ENCODE measurements at regions not wholly inside any gene's neighbourhood (a gene's known extent, or its start where the extent isn't known, plus 50 kb on each side); places are given as distances from the start of the nearest gene placed in this dataset.
"Not testable (repeated sequence)": the region's sequence is repeated elsewhere in the genome, so short reads cannot be mapped to it uniquely, and the experiment has no call there.

DNA sequence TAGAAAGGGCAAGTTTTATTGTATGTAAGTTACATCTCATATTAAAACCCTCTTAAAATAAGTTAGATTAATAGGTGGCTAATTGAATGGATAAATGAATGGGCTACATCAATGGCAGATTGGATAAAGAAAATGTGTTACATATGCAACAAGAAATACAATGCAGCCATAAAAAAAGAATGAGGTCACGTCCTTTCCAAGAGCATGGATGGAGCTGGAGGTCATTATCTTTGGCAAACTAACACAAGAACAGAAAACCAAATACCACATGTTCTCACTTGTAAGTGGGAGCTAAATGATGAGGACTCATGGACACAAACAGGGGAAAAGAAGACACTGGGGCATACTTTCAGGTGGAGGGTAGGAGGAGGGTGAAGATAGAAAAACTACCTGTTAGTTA, 182.2 kb upstream of the GNAI1 start:
- no peak for FAIRE-seq

DNA sequence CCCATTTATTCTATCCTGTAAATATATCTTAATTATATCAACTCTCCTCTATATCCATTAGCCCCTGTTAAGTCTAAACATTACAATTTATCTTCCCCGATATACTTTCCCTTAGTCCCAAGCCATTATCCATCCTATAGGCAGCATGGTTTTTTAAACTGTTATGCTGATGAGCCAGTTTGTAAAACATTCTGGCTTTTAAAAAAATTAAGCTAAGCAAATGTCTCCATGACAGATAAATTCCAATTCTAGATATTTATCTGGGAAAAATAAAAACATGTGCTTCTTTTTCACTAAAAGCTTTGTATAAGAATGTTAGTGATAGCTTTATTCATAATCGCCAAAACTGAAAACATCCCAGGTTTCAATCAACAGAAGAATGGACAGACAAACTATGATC, 183.2 kb upstream of the GNAI1 start:
- FAIRE-seq, result no peak

DNA sequence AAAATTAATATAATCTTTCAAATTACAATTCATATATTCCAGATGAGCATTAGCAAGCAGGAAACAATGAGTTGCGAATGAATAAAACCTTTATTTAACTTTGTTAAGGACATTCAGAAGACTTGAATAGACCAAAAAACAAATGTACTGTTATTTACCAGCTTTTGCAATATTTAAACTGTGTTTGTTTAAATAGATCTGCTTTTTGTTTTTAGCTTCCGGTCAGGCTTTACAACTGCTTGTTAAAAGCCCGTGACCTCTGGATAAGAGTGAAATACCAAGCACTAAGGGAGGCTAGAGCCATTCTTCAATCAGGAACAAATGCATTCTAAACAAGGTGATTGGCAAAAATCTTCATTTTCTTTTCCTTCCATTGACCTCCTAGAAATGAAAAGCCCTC, 184.9 kb upstream of the GNAI1 start:
- no peak for FAIRE-seq

DNA sequence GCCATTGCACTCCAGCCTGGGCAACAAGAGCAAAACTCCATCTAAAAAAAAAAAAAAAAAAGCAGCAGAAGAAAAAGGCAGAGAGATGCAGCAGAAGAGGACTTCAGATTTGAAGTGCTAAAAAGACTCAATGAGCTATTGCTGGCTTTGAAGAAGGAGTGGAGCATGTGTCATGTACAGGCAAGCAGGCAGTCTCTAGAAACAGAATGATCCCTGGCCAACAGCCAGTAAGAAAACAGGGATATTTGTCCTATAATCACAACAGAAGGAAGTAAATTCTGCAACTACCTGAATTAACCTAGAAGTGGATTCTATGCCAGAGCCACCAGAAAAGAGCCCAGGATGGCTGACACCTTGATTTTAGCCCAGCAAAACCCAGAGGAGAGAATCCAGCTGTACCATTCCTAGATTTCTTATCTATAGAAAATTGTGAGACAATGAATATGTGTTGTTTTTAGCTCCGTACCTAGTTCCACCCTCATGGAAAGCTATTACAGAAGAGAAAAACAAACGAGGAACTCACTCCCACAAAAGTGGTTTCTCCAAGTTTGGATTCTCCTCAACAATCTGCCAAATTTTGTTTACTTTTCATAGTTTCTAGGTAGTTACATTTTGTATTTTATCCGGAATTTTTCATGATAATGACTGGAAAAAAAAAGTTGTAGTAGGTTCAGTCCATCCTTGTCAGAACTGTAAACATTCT, 198.2 kb upstream of the GNAI1 start:
- no peak for FAIRE-seq

DNA sequence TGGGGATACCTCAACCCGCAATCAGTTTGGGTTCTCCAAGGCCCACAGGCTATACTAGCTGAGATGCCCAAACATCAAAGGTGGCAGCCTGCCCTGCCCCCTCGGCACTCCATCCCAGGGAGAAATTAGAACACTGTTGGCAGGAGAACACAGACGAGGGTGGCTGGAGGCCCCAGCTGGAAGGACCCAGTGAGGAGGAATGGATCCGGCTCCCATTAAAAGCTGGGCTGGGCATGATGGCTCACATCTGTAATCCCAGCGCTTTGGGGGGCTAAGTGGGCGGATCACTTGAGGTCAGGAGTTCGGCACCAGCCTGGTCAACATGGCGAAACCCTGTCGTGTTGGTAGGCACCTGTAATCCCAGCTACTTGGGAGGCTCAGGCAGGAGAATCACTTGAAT, 199.9 kb upstream of the GNAI1 start:
- FAIRE-seq, result no peak

DNA sequence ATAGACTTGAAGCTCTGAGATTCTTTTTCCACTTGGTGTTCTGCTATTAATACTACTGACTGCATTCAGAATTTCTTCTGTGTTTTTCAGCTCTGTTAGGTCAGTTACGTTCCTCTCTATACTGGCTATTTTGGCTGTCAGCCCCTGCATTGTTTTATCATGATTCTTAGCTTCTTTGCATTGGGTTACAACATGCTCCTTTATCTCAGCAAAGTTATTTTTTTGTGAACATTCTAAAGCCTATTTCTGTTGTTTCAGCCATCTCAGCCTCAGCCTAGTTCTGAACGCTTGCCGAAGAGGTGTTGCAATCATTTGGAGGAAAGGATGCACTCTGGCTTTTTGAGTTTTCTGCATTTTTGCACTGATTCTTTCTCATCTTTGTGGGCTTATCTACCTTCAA, 201.5 kb upstream of the GNAI1 start:
- no peak for FAIRE-seq

DNA sequence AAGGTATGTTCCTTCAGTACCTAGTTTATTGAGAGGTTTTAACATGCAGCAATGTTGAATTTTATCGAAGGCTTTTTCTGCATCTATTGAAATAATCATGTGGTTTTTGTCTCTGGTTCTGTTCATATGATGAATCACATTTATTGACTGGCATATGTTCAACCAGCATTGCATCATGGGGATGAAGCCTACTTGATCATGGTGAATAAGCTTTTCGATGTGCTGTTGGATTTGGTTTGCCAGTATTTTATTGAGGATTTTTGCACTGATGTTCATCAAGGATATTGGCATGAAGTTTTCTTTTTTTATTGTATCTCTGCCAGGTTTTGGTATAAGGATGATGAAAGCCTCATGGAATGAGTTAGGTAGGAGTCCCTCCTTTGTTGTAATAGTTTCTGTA, 204.0 kb upstream of the GNAI1 start:
- FAIRE-seq, result no peak

DNA sequence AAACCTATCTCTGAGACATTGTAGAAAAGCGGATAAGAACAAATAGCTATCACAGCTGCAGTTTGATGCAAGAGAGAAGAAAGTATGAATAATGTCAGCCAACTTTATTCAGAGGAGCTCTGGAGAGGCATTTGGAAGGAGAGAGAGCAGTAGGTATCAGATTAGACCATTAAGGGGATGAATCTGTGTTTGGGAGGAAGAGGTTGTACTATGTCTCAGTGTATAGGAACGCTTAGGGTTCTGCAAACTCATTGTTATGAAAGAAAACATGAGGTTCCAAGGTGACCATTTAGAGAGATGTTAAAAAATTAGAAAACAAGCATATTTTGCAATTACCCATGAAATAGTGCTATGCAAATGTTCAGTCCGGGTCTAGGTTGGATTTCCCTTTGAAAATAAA, 207.5 kb upstream of the GNAI1 start:
- FAIRE-seq, result no peak

DNA sequence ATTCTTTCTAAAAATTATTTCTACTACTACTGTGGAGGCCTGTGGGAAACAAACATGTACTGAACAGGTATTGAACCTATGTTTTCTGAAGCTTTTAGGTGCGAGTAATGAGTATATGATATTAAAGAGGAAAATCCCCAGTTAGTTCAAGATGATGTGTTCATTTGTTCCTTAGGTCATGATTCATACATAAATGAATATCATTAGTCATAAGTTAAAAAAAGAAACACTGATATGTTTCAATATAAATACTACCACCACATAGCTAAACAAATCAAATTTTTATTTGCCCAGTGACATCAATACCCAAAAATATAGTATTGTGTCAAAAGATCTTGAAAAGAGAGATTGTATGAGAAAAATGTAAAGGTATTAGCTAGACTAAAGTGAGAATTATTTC, 210.7 kb upstream of the GNAI1 start:
- FAIRE-seq, result no peak

DNA sequence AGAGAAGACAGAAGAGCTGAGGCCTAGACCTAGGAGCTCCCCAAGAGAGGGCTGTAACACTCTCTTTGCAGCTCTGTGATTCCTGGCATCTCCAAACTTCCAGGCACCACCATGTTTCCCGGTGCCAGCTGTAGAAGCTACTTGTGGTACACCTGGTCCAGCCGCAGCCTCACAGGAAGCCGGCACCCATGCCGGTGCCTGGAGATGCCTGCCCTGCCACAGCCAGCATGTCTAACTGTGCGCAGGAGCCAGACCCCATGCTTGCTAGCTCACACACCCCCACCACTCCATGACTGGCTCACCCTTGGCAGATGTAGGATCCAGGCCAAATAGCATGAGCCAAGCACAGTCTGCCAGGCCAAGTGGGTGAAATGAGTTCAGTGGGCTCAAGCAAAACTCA, 211.7 kb upstream of the GNAI1 start:
- FAIRE-seq, result no peak

DNA sequence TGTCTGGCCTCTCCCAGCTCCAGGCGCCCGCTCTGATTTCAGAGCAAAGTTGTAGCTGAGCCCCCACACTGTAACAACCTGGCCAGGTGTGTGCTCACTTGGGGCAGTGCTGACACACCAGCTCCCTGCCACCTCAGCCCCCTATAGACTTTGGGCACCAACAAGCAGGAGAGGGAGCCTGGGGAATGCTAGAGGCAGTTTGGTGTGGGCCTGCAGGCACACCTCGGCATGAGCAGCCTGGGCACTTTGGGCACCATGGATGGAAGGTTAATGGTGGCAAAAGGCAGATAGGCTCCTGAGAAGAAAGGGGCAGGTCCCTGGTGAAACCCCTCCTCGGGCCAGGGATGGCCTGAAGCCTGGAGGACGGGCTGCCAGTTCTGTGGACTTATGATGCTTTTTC, 212.7 kb upstream of the GNAI1 start:
- FAIRE-seq, result no peak

DNA sequence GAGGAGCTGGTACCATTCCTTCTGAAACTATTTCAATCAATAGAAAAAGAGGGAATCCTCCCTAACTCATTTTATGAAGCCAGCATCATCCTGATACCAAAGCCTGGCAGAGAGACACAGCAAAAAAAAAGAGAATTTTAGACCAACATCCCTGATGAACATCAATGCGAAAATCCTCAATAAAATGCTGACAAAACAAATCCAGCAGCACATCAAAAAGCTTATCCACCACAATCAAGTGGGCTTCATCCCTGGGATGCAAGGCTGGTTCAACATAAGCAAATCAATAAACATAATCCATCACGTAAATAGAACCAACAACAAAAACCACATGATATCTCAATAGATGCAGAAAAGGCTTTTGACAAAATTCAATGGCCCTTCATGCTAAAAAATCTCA, 216.0 kb upstream of the GNAI1 start:
- FAIRE-seq, result not testable (repeated sequence)

DNA sequence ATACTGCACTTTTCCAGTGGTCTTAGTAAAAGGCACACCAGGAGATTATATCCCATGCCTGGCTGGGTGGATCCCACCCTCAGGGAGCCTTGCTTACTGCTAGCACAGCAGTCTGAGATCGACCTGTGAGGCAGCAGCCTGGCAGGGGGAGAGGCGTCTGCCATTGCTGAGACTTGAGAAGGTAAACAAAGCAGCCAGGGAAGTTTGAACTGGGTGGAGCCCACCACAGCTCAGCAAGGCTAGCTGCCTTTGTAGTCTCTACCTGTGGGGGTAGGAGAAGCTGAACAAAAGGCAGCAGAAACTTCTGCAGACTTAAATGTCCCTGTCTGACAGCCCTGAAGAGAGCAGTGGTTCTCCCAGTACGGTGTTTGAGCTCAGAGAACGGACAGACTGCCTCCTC, 219.3 kb upstream of the GNAI1 start:
- not testable (repeated sequence) for FAIRE-seq

DNA sequence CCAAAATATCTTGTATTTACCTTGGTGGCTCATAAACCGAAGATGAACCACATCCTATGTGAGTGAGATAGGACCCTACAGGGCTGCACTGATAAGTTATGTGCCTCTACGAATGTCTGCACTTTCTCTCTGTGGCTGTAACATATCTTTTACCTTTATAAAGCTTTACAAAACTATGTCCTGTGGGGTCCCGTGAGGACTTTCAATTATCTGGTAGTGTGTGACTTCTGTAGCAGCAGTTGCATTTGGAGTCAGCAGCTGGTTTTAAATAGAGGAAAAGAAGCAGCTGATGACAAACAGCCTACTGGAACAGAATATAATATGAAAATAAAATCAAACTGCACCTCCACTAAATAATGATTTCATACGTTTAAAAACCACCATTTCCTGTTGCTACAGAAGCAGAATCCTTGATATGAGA, 222.4 kb upstream of the GNAI1 start:
- FAIRE-seq, result no peak

DNA sequence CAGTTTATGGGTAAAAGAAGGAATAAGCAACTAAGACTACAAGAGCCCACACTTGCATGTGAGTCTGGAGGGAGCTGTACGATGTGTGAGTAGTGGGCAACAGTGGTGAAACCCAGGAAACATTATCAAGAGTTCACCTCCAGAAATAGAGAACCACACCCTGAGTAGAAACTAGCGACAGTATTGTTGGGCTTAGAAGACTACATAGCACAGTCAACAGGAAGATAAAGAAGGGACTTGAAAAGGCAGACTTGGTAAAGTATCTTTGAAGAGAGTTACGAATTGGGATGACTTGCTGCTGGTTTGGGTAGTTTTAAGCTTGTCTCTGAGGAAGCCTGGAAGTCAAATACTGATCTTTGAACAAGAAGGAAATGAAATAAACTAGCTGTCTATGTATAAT, 223.2 kb upstream of the GNAI1 start:
- FAIRE-seq, result no peak

DNA sequence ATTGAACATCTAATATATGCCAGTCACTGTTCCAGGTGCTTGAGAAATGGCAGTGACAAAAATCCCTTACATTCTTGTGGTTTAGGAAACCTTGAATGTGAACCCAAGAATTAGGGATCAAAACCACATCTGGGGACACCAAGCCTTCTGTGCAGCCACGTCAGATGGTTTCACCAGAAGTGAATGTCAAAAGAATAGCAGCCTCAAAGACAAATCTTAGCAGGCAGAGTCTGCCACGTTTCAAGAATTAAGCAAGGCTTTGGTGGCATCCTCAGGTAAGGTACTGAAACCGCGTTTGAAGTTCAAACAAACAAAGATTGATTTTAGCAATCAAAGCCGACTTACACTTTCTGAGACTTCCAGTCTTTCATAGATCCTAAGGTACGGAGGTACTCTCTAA, 225.5 kb upstream of the GNAI1 start:
- FAIRE-seq, result no peak

DNA sequence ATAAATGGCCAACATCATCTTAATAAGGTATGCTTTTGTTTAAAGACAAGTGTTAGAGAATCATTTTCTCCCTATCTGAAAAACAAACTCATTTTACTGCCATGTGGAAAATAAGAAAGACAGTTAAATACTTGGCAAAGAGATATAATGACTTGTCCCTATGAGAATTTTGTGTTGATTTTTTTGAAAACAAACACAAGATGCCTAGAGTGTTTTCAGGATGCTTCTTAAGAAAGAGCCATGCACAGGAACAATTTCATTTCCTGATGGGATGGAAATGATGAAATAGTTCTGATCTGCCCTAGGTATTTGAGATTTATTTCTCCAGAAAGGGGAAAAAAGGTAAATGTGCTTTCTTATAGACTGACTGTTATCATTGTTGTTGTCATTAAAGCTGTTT, 237.5 kb upstream of the GNAI1 start:
- no peak for FAIRE-seq

DNA sequence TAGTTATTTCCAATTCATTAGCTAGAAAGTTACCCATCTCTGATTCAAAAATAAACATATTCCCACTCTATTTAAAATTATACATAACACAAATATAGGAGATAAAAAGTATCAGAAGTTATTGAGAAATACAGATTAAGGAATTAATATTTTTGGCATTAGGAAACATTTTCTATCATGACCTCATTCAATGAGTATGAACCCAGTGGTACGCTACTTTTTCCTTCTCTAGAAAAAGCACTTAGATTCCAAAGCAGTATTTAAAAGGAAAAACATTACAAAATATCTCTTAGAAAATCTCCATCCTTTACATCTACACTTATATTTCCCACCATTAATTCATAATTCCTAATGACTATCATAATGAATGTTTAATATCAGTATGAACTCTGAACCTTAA, 240.6 kb upstream of the GNAI1 start:
- no peak for FAIRE-seq

DNA sequence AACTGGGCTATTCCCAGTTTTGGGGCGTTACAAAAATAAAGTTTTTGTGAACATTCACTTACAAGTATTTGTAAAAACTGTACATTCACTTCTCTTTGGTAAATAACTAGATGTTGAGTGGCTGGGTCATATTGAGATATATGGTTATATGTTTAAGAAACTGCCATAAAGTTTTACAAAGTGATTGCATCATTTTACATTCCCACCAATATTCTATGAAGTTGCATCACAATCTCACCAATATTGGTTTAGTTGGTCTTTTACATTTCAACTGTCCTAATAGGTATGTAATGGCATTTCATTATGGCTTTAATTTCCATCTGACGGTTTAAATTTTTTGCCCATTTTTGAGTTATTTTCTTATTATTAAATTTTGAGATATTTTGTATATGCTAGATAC, 251.7 kb upstream of the GNAI1 start:
- FAIRE-seq, result no peak

DNA sequence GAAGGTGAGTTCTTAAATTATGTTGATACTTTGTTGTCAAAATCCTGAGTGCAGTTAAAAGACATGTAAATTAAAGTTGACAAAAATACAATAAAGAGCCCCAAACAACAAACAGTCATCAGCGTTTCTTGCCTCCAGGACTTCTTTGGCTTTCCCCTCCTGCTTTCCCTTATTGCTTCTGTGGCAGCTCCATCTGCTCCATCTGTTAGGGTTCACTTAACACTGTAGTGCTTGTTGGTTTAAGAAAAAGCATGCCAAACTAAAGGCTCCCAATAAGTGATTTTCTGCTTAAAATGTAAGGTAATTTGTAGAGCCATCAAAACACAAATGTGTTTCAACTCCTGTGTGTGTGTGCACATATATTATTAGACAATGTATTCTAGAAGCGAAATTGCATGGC, 254.3 kb upstream of the GNAI1 start:
- no peak for FAIRE-seq

DNA sequence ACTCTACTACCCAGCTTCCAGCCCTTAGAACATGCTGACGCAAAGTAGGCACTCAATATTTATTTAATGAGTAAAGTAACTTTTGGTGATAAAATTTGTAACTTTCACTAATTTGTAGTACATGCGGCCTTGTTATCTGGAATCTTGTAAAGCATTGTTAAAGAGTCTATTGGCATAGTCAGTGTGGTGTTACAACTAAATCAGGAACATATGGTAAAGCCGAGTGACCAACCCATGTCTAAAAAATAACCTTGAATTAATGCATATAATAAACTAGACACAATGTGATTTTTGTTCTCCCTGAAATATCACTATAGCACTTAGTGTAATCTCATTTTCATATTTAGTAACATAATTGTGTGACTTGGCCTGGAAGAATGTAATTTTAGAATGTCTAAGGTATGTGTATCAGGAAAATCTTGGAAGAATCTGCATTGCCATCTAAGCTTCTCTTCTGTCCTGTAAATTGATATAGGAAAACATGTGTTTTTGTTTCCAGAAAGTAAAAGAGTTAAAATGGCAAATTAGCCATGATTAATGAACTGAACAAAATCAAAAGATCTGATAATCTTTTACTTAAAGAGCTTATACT, 256.7 kb upstream of the GNAI1 start:
- no peak for FAIRE-seq

DNA sequence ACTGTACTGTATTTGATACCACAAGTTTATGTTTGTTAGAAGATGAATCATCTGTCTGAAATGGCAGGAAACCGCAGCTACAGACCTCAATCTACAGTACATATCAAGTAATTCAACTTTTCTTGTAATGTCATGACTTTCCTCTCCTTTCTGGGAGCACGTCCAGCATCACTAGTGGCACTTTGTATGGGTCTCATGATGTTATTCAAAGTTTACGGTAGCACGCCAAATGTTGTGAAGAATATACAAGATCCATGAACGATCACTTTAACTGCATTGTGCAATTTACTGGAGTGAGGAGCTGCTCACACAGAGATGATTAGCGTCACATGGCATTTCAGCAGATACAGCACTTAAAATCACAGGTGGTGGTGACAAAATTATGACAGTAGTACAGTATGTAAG, 257.8 kb upstream of the GNAI1 start:
- no peak for FAIRE-seq

DNA sequence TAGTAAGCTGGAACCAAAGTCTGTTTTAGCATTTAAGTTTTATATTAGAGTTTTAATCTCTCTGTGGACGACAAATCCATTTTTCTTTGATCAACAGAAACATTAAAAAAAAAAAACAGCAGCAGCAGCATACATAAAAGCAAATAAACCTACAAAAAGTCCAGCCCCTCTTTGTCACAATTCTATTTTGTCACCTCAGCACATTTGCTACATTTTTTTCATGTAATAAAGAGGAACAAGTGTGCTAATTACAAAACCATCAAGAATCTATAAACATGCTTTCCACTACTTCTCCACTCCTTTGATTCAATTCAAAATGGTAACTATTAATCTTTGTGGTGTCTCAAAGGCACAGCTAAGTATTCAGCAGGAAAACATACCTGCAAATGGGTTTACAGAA, 259.8 kb upstream of the GNAI1 start:
- no peak for FAIRE-seq

DNA sequence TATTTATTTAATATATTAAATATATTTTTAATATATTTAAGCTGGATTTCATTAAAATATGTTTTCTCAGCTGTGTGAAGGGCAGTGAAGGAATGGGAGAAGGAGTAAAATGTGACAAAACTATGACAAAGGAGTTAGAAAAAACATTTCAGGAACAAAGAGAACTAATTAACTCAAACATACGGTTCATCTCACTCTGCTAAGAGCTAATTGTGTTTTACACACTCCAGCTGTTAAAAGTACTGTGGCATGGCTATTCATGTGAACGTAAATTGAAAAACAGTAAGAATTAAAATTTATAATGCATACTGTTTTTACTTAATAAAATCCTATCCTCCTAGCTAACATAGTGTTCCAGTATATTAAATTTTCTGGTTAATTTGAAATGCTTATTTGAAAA, 262.5 kb upstream of the GNAI1 start:
- FAIRE-seq, result no peak

DNA sequence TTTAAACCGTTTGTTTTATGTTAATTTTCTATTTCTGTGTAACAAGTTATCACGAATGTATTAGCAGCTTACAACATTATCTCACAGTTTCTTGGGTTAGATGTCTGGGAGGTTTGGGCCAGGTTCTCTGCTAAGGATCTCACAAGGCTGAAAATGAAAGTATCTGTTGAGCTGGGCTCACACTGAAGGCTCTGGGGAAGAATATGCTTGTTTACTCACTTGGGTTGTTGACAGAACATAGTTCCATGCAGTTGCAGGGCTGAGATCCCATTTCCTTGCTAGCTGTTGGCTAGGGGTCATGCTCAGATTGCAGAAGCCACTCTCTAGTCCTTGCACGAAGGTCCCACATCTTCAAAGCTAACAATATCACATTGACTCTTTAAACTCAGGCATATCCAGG, 266.6 kb upstream of the GNAI1 start:
- no peak for FAIRE-seq
